ENCODE measurements at regions not wholly inside any gene's neighbourhood (a gene's known extent, or its start where the extent isn't known, plus 50 kb on each side); places are given as distances from the start of the nearest gene placed in this dataset.
A peak's percentile ranks its signal among the peaks of the same experiment; 100 is the strongest.

- intact Hi-C loops (cut with micrococcal nuclease) = no loop called here
- DNase-seq (no peak), ATAC-seq (no peak)
Measured at GRCh38 chr3:40637906-40638305, 113.1 kb downstream of the ZNF621 start.

GRCh38 chr3:40639006-40639405 is 114.2 kb downstream of the ZNF621 start:
- no peak for ATAC-seq
- no peak for DNase-seq
- intact Hi-C loops (cut with micrococcal nuclease) = no loop called here

- intact Hi-C loops (cut with micrococcal nuclease) = no loop called here
- ATAC-seq = no peak
Measured at GRCh38 chr3:40642812-40643211, 118.1 kb downstream of the ZNF621 start.

DNA sequence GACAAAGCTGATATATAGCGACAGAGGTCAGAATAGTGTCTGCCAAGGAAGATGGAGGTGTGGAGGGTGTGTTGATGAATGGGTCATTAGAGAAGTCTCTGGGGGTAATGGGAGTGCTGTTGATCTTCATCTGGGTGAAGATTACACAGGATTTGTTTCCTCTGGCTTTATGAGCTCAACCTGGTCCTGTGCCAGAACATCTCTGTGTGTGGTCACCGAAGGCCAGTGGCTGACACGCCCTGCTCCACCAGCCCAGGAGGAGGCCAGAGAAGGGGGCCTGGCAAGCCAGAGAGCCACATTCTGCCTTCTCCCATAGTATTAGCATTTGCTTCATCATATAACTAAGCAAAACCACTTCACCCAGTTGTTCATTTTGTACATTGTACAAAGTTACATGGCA is 121.1 kb downstream of the ZNF621 start:
- ATAC-seq (no peak), DNase-seq (no peak)
- intact Hi-C loops (cut with micrococcal nuclease) = no loop called here

More at GRCh38 chr3:40642812-40643211, 118.1 kb downstream of the ZNF621 start:
- no peak for DNase-seq

GRCh38 chr3:40649346-40649745 is 124.6 kb downstream of the ZNF621 start:
- intact Hi-C loops (cut with micrococcal nuclease) = no loop called here
- DNase-seq (no peak), ATAC-seq (no peak)

GRCh38 chr3:40652072-40652471 is 127.3 kb downstream of the ZNF621 start:
- intact Hi-C loops (cut with micrococcal nuclease) = no loop called here
- DNase-seq (no peak), ATAC-seq (no peak)

- no peak for DNase-seq
- no peak for ATAC-seq
- intact Hi-C loops (cut with micrococcal nuclease) = no loop called here
Measured at GRCh38 chr3:40653001-40653400, 128.2 kb downstream of the ZNF621 start.

GRCh38 chr3:40653878-40654277 is 129.1 kb downstream of the ZNF621 start:
- intact Hi-C loops (cut with micrococcal nuclease) = no loop called here
- ATAC-seq (no peak), DNase-seq (no peak)

DNA sequence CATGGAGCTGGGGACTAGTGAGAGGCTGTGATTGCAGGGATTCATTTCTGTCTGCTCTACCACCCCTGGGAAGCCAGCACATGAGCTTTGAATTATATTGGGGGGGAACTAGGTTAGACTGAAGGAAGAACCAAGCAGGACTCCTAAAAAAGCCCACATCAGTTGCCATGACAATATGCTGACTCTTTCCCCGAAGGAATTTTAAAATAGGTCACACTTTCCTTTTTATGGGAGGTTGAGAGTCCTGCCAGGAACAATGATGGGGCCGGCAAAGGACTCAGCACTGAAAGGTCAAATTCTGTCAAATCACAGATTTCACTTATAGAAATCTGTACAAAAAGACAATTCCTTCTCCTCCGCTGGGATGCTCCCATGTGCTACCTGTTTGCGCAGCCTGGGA is 130.8 kb downstream of the ZNF621 start:
- ATAC-seq (no peak), DNase-seq (no peak)

GRCh38 chr3:40657623-40658022 is 132.9 kb downstream of the ZNF621 start:
- DNase-seq = no peak
- no peak for ATAC-seq
- intact Hi-C loops (cut with micrococcal nuclease) = no loop called here

More for the DNA sequence above, 130.8 kb downstream of the ZNF621 start:
- intact Hi-C loops (cut with micrococcal nuclease) = no loop called here

- no peak for DNase-seq
- intact Hi-C loops (cut with micrococcal nuclease) = no loop called here
- no peak for ATAC-seq
Measured at GRCh38 chr3:40658305-40658704, 133.5 kb downstream of the ZNF621 start.

DNA sequence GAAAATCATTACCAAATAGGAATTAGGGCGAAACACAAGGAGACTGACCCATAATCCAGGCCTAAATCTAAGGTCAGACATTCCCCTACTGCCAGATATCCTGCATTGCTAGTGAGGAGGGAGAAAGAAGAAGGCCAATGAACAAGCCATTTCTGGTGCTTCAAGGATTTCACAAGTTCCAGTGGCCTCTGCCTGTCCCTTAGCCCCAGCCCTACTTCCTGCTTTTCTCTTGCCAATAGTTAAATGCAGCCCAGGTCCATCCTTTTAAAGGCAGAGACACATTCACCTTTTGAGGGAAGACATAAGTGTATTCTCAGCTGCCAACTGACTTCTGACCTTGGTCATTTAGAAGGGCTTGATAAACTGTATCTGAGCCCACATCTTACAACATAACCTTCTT is 135.8 kb downstream of the ZNF621 start:
- peak; percentile 52 for ATAC-seq
- intact Hi-C loops (cut with micrococcal nuclease) = no loop called here
- DNase-seq = no peak

- ATAC-seq (no peak), DNase-seq (no peak)
- intact Hi-C loops (cut with micrococcal nuclease) = no loop called here
Measured at GRCh38 chr3:40661284-40661683, 136.5 kb downstream of the ZNF621 start.

DNA sequence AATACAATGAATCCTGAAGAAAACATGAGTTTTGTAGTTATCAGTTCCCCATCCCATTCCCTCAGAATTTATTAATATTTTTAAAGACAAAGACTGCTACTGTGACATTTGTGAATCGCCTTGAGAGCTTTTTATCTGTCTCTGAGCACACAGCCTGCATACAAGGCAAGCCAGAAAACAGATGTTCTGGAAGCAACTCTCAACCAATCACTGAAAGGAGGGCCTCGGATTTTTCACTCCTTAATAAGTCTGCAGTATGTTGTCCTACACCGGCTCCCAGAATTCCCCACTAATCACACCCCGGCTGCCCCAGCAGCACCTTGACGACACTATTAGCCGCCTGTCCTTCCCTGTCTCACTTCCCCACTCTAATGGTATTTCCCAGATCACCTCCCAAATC is 138.5 kb downstream of the ZNF621 start:
- intact Hi-C loops (cut with micrococcal nuclease) = no loop called here
- ATAC-seq = peak; percentile 43
- DNase-seq = no peak

DNA sequence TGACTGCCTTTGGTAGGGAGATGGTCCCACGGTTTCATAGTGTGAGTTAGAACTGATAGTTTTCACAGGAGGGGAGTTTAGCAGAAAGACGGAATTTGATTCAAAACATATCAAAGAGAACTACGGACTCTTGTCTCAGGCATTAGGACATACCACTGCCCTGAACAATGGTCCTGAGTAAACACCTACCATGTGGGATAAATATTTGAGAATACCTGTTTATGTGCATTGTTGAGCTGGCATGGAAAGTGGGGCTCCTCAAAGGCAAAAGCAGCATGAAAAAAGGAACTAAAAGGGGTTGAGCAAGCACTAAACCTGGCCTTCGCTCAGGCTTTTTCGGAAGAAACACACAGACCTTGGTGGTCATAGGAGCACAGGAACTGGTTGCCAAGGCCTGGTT is 144.4 kb downstream of the ZNF621 start:
- DNase-seq = no peak
- intact Hi-C loops (cut with micrococcal nuclease) = no loop called here
- ATAC-seq = no peak

DNA sequence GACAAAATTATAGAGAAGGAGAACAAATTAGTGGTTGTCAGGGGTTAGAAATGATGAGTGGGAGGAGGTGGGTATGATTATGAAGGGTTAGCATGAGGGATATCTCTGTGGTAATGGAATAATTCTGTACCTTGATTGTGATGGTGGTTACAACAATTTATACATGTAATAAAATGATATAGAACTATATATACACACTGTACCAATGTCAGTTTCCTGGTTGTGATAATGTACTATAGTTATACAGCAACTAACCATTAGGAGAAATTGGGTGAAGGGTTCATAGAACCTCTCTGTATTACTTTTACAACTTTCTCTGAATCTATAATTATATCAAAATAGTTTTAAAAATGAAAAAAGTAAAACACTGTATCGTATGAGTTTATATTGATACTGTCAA is 148.1 kb downstream of the ZNF621 start:
- intact Hi-C loops (cut with micrococcal nuclease) = no loop called here
- DNase-seq (no peak), ATAC-seq (no peak)

DNA sequence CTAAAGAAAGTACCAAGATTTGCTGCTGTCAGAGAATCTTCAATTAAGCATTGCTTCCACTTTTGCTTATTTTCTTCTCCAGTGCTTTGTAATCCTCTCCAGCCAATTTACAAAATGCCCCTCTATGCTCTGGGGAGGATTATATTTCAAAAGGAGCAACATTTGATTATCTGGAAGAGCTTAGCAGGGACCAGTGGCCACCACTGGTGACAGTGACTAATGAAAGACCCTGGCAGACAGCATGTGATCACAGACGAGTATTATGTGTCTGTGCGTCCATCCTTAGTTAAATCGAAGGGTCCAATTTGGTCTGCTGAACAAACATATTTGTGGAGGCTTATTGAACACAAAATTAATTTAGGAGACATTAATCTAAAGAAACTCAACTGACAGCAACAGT is 152.6 kb downstream of the ZNF621 start:
- DNase-seq (no peak), ATAC-seq (no peak)
- intact Hi-C loops (cut with micrococcal nuclease) = no loop called here

DNA sequence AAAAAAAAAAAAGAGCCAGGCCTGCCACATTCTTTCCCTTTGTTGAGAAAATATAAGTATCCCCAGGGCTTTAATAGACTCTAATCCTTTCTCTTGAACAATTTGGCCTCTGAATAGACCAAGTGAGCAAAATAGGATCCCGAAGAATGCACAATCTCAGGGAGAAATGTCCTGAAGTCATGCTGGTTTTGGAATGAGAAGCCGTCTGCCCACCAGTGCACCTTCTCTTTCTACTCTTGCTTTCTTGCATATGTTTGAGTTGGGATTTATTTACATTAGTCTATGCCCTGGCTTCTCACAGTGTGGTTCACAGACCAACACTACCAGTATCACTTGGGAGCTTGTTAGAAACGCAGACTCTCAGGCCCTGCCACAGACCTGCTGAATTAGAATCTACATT is 153.0 kb downstream of the ZNF621 start:
- no peak for ATAC-seq
- intact Hi-C loops (cut with micrococcal nuclease) = no loop called here
- DNase-seq = no peak

DNA sequence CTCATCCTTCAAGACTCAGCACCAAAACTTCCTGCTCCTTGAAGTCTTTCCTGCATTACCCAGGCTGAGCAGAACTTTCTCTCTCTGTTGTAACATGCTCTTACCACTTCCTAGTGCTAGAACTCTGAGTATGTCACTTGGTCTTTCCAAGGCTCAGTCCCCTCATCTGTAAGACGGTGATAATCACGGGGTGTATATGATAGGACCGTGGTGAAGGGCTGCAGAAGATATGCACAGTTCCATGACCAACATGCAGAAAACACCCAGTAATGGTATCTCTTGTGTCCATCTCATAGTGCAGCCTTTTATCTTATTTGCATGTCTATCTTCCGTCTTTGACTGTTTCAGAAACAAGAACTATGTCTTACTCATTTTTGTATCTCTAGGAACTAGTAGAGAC is 154.5 kb downstream of the ZNF621 start:
- intact Hi-C loops (cut with micrococcal nuclease) = no loop called here
- ATAC-seq = no peak
- DNase-seq = no peak

DNA sequence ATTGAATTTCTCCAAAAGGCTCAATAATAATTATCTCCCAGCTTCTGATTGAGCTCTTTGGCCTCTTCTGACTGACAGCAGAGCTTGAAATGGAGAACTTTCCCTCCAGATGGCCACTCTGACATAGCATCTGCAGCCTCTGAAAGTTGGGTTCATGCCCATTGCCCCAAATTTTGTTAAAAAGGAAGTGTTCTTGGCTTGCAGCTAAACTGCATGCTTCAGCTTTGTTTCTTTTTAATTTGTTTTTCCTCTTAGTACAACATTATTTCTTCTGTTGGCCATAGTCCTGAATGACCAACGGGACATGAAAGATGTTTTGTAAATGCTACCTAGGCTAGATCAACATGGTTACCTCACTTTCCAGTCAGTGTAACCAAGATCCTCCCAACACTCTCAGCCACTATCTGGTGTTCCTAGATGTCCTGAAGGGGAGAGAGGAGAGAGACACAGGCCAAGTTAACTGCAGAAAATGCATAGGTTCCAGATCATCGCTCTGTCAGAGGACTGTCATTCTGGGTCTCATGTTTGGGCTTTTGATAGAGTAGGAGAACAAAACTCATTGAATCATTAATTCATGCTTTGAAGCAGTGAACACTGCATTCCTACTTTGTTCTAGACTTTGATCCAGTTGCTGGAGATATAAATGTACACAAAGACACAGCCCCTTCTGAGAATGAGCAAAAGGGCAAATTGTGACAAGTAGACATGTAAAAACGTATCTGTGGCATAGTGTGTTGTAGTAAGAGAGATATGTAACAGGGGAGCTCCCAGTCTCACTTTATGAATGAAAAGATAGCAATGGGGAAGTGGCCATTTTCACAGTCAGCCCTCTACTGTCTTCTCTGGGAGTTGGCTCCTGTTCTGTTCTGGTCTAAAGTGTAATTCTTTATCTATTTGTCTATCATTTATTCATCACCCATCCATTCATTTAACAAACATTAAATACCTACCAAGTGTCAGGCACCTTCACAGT is 156.2 kb downstream of the ZNF621 start:
- DNase-seq (no peak), ATAC-seq (peak; percentile 59)
- intact Hi-C loops (cut with micrococcal nuclease) = no loop called here

- no peak for DNase-seq
- ATAC-seq = no peak
- intact Hi-C loops (cut with micrococcal nuclease) = no loop called here
Measured at GRCh38 chr3:40681658-40682055, 156.9 kb downstream of the ZNF621 start.

Measured in left ventricle myocardium superior (tissue), 1 donor.